H1 (cell line): ENCODE measurements at regions not wholly inside any gene's neighbourhood (a gene's known extent, or its start where the extent isn't known, plus 50 kb on each side); places are given as distances from the start of the nearest gene placed in this dataset.
"Not testable (repeated sequence)": the region's sequence is repeated elsewhere in the genome, so short reads cannot be mapped to it uniquely, and the experiment has no call there.

Experiments
- CTCF ChIA-PET: fragments of 300-600 bp; sonication (Branson Sonifier 250); formaldehyde crosslinking; loops from one replicate; lab custom pipeline; 2021; ENCODE audit not compliant: partially characterized antibody; lab: Charles Lee
- POLR2A ChIA-PET: fragments of 300-600 bp; sonication (Branson Sonifier 250); formaldehyde crosslinking; loops from one replicate; lab custom pipeline; 2021; ENCODE audit warnings: inconsistent platforms; ENCODE audit not compliant: partially characterized antibody; lab: Charles Lee
- DNase-seq, 2 experiments: peaks; one replicate each; pipeline versions ENCODE4 v3.0.0 to v3.0.0-alpha.2; 2010 to 2022; ENCODE audit warnings: low spot score in 2 of 2, low read depth in 1 of 2, mixed read lengths in 1 of 2
- FAIRE-seq: peaks from 2 replicates; lab custom pipeline; 2011; peaks lifted over from hg19 to GRCh38; lab: Jason Lieb, UNC
- H2AFZ ChIP-seq: 2 replicates; pipeline ENCODE4 v1.8.1; 2012; ENCODE audit warnings: low read length, inconsistent platforms
- H2AK5ac ChIP-seq: 2 replicates; pipeline ENCODE4 v1.6.1; 2013; ENCODE audit warnings: low read depth, low read length
- H2BK120ac ChIP-seq: replicated peaks from 2 replicates; pipeline ENCODE3; 2013; ENCODE audit warnings: low read depth, low read length, inconsistent platforms
- H2BK12ac ChIP-seq: 2 replicates; pipeline ENCODE4 v1.6.1; 2013; ENCODE audit warnings: low read depth, low read length
- H2BK15ac ChIP-seq: 2 replicates; pipeline ENCODE4 v1.6.1; 2013; ENCODE audit warnings: low read length
- H2BK20ac ChIP-seq: 2 replicates; pipeline ENCODE4 v1.6.1; 2013; ENCODE audit warnings: low read length
- H2BK5ac ChIP-seq: 2 replicates; pipeline ENCODE4 v1.6.1; 2013; ENCODE audit warnings: low read depth, low read length
- H3K14ac ChIP-seq: 2 replicates; pipeline ENCODE4 v1.6.1; 2013; ENCODE audit warnings: inconsistent platforms; ENCODE audit not compliant: insufficient read length
- H3K18ac ChIP-seq: 2 replicates; pipeline ENCODE4 v1.6.1; 2013; ENCODE audit warnings: low read length; ENCODE audit errors: extremely low read depth
- H3K23ac ChIP-seq: 2 replicates; pipeline ENCODE4 v1.6.1; 2013; ENCODE audit warnings: inconsistent platforms; ENCODE audit not compliant: insufficient read length
- H3K23me2 ChIP-seq: 2 replicates; pipeline ENCODE4 v1.6.1; 2013; ENCODE audit warnings: low read depth, low read length
- H3K27ac ChIP-seq: 2 replicates; pipeline ENCODE4 v1.6.1; 2011; ENCODE audit warnings: low read depth, low read length, inconsistent platforms
- H3K27me3 ChIP-seq, 4 experiments: replicated peaks in 1 of 4; 1 replicate in 1 of 4; 2 replicates in 3 of 4; pipeline versions ENCODE4 v1.6.1 to v1.8.1; 2011 to 2013; ENCODE audit warnings: low read length in 3 of 4, mild to moderate bottlenecking in 3 of 4, inconsistent platforms in 2 of 4, mixed read lengths in 2 of 4, moderate library complexity in 1 of 4; ENCODE audit not compliant: control insufficient read depth in 3 of 4, insufficient read depth in 3 of 4; ENCODE audit errors: extremely low read depth in 1 of 4
- H3K36me3 ChIP-seq, 4 experiments: 2 replicates each; pipeline versions ENCODE4 v1.6.1 to v1.8.1; 2011 to 2013; ENCODE audit warnings: mild to moderate bottlenecking in 4 of 4, low read length in 3 of 4, moderate library complexity in 2 of 4, control low read depth in 1 of 4, inconsistent platforms in 1 of 4; ENCODE audit not compliant: insufficient read depth in 4 of 4, control insufficient read depth in 2 of 4
- H3K4ac ChIP-seq: replicated peaks from 2 replicates; pipeline ENCODE3; 2013; ENCODE audit warnings: low read length, low read depth, mixed read lengths, inconsistent platforms; ENCODE audit not compliant: insufficient read length
- H3K4me1 ChIP-seq, 4 experiments: replicated peaks in 1 of 4; 1 replicate in 1 of 4; 2 replicates in 3 of 4; pipeline versions ENCODE4 v1.6.1 to v1.8.1; 2011 to 2013; ENCODE audit warnings: low read length in 3 of 4, inconsistent platforms in 2 of 4, mixed read lengths in 1 of 4; ENCODE audit not compliant: insufficient read depth in 4 of 4, control insufficient read depth in 3 of 4
- H3K4me2 ChIP-seq, 2 experiments: 2 replicates each; pipeline versions ENCODE4 v1.6.1 to v1.8.1; 2011 to 2013; ENCODE audit warnings: low read depth in 2 of 2, low read length in 2 of 2, control low read depth in 1 of 2, inconsistent platforms in 1 of 2, mild to moderate bottlenecking in 1 of 2; ENCODE audit not compliant: insufficient read depth in 1 of 2
- H3K4me3 ChIP-seq, 4 experiments: fragments of 200-600, 300-600 bp in 1 of 4; sonication (generic), shearing (Covaris generic), sonication (Bioruptor Twin) in 1 of 4; 2 replicates each; pipeline versions ENCODE4 v1.5.1 to v1.8.1; 2011 to 2016; ENCODE audit warnings: low read length in 4 of 4, low read depth in 3 of 4, control low read depth in 2 of 4, inconsistent platforms in 2 of 4, mild to moderate bottlenecking in 2 of 4, mixed read lengths in 1 of 4, moderate library complexity in 1 of 4; ENCODE audit not compliant: insufficient read depth in 2 of 4; ENCODE audit errors: extremely low read depth in 1 of 4
- H3K56ac ChIP-seq: replicated peaks from 2 replicates; pipeline ENCODE3; 2013; ENCODE audit warnings: low read depth, mild to moderate bottlenecking, mixed read lengths, low read length, inconsistent platforms; ENCODE audit not compliant: insufficient read length
- H3K79me1 ChIP-seq: 2 replicates; pipeline ENCODE4 v1.6.1; 2013; ENCODE audit warnings: low read depth, low read length, control low read depth
- H3K79me2 ChIP-seq, 2 experiments: 2 replicates each; pipeline versions ENCODE4 v1.6.1 to v1.8.1; 2012 to 2013; ENCODE audit warnings: low read length in 2 of 2, mild to moderate bottlenecking in 2 of 2, inconsistent platforms in 1 of 2; ENCODE audit not compliant: insufficient read depth in 2 of 2, control insufficient read depth in 1 of 2
- H3K9ac ChIP-seq, 4 experiments: replicated peaks in 1 of 4; 1 replicate in 1 of 4; 2 replicates in 3 of 4; pipeline versions ENCODE4 v1.6.1 to v1.8.1; 2011 to 2013; ENCODE audit warnings: low read depth in 3 of 4, low read length in 3 of 4, control low read depth in 2 of 4, mild to moderate bottlenecking in 2 of 4, moderate library complexity in 2 of 4, inconsistent platforms in 1 of 4; ENCODE audit errors: extremely low read depth in 1 of 4
- H3K9me3 ChIP-seq, 2 experiments: 2 replicates each; pipeline versions ENCODE4 v1.6.1 to v1.8.1; 2012 to 2013; ENCODE audit warnings: mild to moderate bottlenecking in 2 of 2, moderate library complexity in 2 of 2, control low read depth in 1 of 2, inconsistent platforms in 1 of 2, low read depth in 1 of 2, low read length in 1 of 2, mixed read lengths in 1 of 2; ENCODE audit not compliant: insufficient read depth in 2 of 2
- H4K20me1 ChIP-seq, 2 experiments: replicated peaks in 1 of 2; 2 replicates each; pipeline versions ENCODE3 to v1.8.1; 2011 to 2013; ENCODE audit warnings: inconsistent platforms in 2 of 2, low read length in 2 of 2, mild to moderate bottlenecking in 1 of 2; ENCODE audit not compliant: insufficient read depth in 2 of 2, control insufficient read depth in 1 of 2
- H4K5ac ChIP-seq: 2 replicates; pipeline ENCODE4 v1.6.1; 2013; ENCODE audit warnings: low read length, low read depth, mixed read lengths, inconsistent platforms; ENCODE audit not compliant: insufficient read length
- H4K8ac ChIP-seq: 2 replicates; pipeline ENCODE4 v1.8.0; 2013; ENCODE audit warnings: mild to moderate bottlenecking, moderate library complexity, low read length, inconsistent platforms; ENCODE audit not compliant: insufficient read depth; ENCODE audit errors: extremely low read depth
- H4K91ac ChIP-seq: replicated peaks from 2 replicates; pipeline ENCODE3; 2013; ENCODE audit warnings: low read length, mixed read lengths, inconsistent platforms; ENCODE audit not compliant: insufficient read length
- WGBS, 2 experiments: shearing (Covaris generic) in 1 of 2; methylation state at CpG; one replicate each; pipeline versions ENCODE4 v1.1.6 to v1.1.7; 2013 to 2015; ENCODE audit warnings: low lambda C conversion rate in 2 of 2, mixed read lengths in 2 of 2, inconsistent platforms in 1 of 2, low coverage in 1 of 2, missing lambda C conversion rate in 1 of 2; ENCODE audit not compliant: insufficient replicate concordance in 2 of 2, insufficient coverage in 1 of 2, insufficient read length in 1 of 2; ENCODE audit errors: extremely low coverage in 1 of 2, missing lambda C conversion rate in 1 of 2; 5-methylcytosine and 5-hydroxymethylcytosine counted together

DNA sequence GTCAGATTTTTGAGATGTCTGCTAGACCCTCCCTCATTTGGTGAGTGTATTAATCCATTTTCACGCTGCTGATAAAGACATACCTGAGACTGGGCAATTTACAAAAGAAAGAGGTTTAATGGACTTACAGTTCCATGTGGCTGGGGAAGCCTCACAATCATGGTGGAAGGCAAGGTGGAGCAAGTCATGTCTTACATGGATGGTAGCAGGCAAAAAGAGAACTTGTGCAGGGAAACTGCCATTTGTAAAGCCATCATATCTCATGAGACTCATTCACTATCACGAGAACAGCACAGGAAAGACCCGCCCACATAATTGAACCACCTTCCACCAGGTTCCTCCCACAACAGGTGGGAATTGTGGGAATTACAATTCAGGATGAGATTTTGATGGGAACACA is 223.5 kb downstream of the FNDC1 start:
- H3K18ac ChIP-seq, H3K27ac ChIP-seq, H4K5ac ChIP-seq, H3K79me1 ChIP-seq, H2AFZ ChIP-seq, H2BK12ac ChIP-seq, H3K4me3 ChIP-seq, H2AK5ac ChIP-seq, H4K8ac ChIP-seq, H3K27me3 ChIP-seq, H3K23me2 ChIP-seq, H3K4ac ChIP-seq, H3K9ac ChIP-seq, H2BK5ac ChIP-seq, FAIRE-seq, H4K91ac ChIP-seq, H3K4me2 ChIP-seq, POLR2A ChIA-PET, H2BK120ac ChIP-seq, H3K56ac ChIP-seq, H3K36me3 ChIP-seq, H3K23ac ChIP-seq, CTCF ChIA-PET, H3K4me1 ChIP-seq, H2BK15ac ChIP-seq, DNase-seq, H3K79me2 ChIP-seq, H3K14ac ChIP-seq, H4K20me1 ChIP-seq, H2BK20ac ChIP-seq: not testable (repeated sequence)
- peaks cover 64 to 86% of the 10 kb centered on the region in 2 experiments for H3K9me3 ChIP-seq
- WGBS, 2 experiments = 63% methylated on average over 3 of the region's 3 CpGs; no CpG with 5 or more reads in 1 of the 2 experiments
